Lower lobe of right lung (tissue), 2 donors: ENCODE measurements at regions not wholly inside any gene's neighbourhood (a gene's known extent, or its start where the extent isn't known, plus 50 kb on each side); places are given as distances from the start of the nearest gene placed in this dataset.

Experiments used
- ATAC-seq, 2 donors: fragments of 200-7000 bp; cut with Tn5 transposase; one replicate each; pipeline ENCODE4 v1.9.1; 2020 to 2022; ENCODE audit warnings: mild to moderate bottlenecking in 2 of 2, moderate library complexity in 2 of 2
- DNase-seq: peaks from one replicate; pipeline ENCODE4 v3.0.0-alpha.2; 2020
- H3K27ac ChIP-seq: fragments of 200-600 bp; one replicate; pipeline ENCODE4 v1.8.0; 2022
- H3K27me3 ChIP-seq: fragments of 200-600 bp; one replicate; pipeline ENCODE4 v1.8.0; 2022; ENCODE audit warnings: low read depth
- H3K36me3 ChIP-seq: fragments of 200-600 bp; one replicate; pipeline ENCODE4 v1.8.0; 2022; ENCODE audit warnings: mild to moderate bottlenecking
- H3K4me1 ChIP-seq: fragments of 200-600 bp; one replicate; pipeline ENCODE4 v1.8.0; 2022
- H3K4me3 ChIP-seq: fragments of 200-600 bp; one replicate; pipeline ENCODE4 v1.8.0; 2022; ENCODE audit warnings: mild to moderate bottlenecking
- H3K9me3 ChIP-seq: fragments of 200-600 bp; one replicate; pipeline ENCODE4 v1.8.0; 2022
- CTCF ChIP-seq: fragments of 200-600 bp; IDR thresholded peaks from one replicate; pipeline ENCODE4 v1.8.0; 2022; ENCODE audit warnings: antibody characterized with exemption, mild to moderate bottlenecking
- intact Hi-C: fragments of 100-400 bp; cut with DNase I; formaldehyde crosslinking; loops from one replicate; pipeline ENCODE4 v1.11.0; 2022
- donor health status: DM: no; HTN: yes; CAD: no; lungs with severe emphysema.

GRCh38 chr10:61825001-61825400 is 76.5 kb upstream of the ARID5B start:
- no peaks in the 10 kb centered on the region for H3K27me3 ChIP-seq
- DNase-seq: no peak
- no peak overlapping the region for H3K4me3 ChIP-seq
- no peaks in the 10 kb centered on the region for H3K36me3 ChIP-seq
- no peaks in the 10 kb centered on the region for H3K9me3 ChIP-seq
- intact Hi-C loops: no loop called here
- peak overlapping the region; percentile 37 for H3K27ac ChIP-seq
- ATAC-seq: no peak
- H3K4me1 ChIP-seq: peaks cover 3% of the 10 kb centered on the region
- no peak for TF ChIP-seq CTCF

GRCh38 chr10:61825628-61826027 is 75.9 kb upstream of the ARID5B start:
- Histone ChIP-seq H3K27ac (peak overlapping the region; percentile 37), H3K4me3 (no peak overlapping the region), H3K27me3 (no peaks in the 10 kb centered on the region), H3K9me3 (no peaks in the 10 kb centered on the region), H3K4me1 (peaks cover 10% of the 10 kb centered on the region), H3K36me3 (no peaks in the 10 kb centered on the region)
- peak; percentile 70 to 92 for ATAC-seq
- no peak for DNase-seq
- no peak for TF ChIP-seq CTCF
- intact Hi-C loops: no loop called here

GRCh38 chr10:61828034-61828433 is 73.5 kb upstream of the ARID5B start:
- no peak overlapping the region for H3K27ac ChIP-seq
- DNase-seq: no peak
- no peak for TF ChIP-seq CTCF
- no peaks in the 10 kb centered on the region for H3K9me3 ChIP-seq
- peak; percentile 55 to 57 for ATAC-seq
- H3K4me1 ChIP-seq: peaks cover 11% of the 10 kb centered on the region
- no peaks in the 10 kb centered on the region for H3K27me3 ChIP-seq
- H3K36me3 ChIP-seq: no peaks in the 10 kb centered on the region
- intact Hi-C loops: no loop called here
- H3K4me3 ChIP-seq: no peak overlapping the region

GRCh38 chr10:61828788-61829187 is 72.7 kb upstream of the ARID5B start:
- no peak overlapping the region for H3K4me3 ChIP-seq
- intact Hi-C loops: no loop called here
- H3K36me3 ChIP-seq: no peaks in the 10 kb centered on the region
- no peaks in the 10 kb centered on the region for H3K9me3 ChIP-seq
- H3K27me3 ChIP-seq: no peaks in the 10 kb centered on the region
- DNase-seq: no peak
- ATAC-seq: no peak
- peaks cover 11% of the 10 kb centered on the region for H3K4me1 ChIP-seq
- no peak for TF ChIP-seq CTCF
- no peak overlapping the region for H3K27ac ChIP-seq

GRCh38 chr10:61830072-61830845 is 71.2 kb upstream of the ARID5B start:
- no peak for TF ChIP-seq CTCF
- ATAC-seq (no peak), DNase-seq (no peak)
- Histone ChIP-seq H3K4me3 (no peak overlapping the region), H3K36me3 (no peaks in the 10 kb centered on the region), H3K27me3 (no peaks in the 10 kb centered on the region), H3K9me3 (no peaks in the 10 kb centered on the region), H3K27ac (peak overlapping the region; percentile 28), H3K4me1 (peaks cover 18% of the 10 kb centered on the region)
- intact Hi-C loops: no loop called here
